ENCODE measurements at regions not wholly inside any gene's neighbourhood (a gene's known extent, or its start where the extent isn't known, plus 50 kb on each side); places are given as distances from the start of the nearest gene placed in this dataset.

DNA sequence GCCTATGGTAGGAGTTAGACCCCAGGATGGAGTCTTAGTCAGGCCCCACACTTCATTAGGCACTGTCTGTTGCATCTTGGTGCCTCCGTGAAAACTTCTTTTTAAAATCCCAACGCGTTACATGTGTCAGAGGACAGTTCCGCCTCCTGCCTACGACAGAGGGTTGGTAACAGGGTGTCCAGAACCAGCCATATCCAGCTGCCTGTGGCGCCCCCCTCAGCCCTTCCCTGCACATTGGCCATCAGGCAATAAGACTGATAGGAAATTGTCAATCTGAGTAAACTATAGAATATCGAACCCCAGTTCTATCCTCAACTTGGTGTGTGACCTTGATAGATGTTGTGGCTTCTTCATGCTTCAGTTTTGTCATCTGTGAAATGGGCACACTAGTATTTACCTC, 108.6 kb upstream of the CSF3R start:
- TF ChIP-seq POLR2AphosphoS5 (IDR thresholded peaks at IDR 0.05; ENCODE audit: borderline replicate concordance, low read depth, low read length) (no peak), EZH2 (IDR thresholded peaks at IDR 0.05) (no peak), FOXP2 (optimal IDR thresholded peaks at IDR 0.05; ENCODE audit: control extremely low read depth, extremely low read length, insufficient read depth) (no peak)
